ENCODE measurements at regions not wholly inside any gene's neighbourhood (a gene's known extent, or its start where the extent isn't known, plus 50 kb on each side); places are given as distances from the start of the nearest gene placed in this dataset.

- ChIA-PET CTCF (interaction anchor here (0.6 to 1.3 kb wide), 3 partner anchors 28 to 1445 kb away, joined by 4 to 7 read pairs (median 4); no protein-coding TSS in a partner anchor), POLR2A (ENCODE audit: unreplicated experiment) (no interaction called here)
- no TSS peak for BruUV-seq (replicated peaks)
- Histone ChIP-seq H3K27me3 (ENCODE audit: low read length) (no peaks in the 10 kb centered on the region), H3F3A (ENCODE audit: low read length, unreplicated experiment) (no peaks in the 10 kb centered on the region), H3K27ac (ENCODE audit: low read length) (no peak overlapping the region), H3K9ac (ENCODE audit: low read length) (no peak overlapping the region), H3K4me3 (ENCODE audit: low read length) (no peak overlapping the region), H4K20me1 (ENCODE audit: low read length) (no peaks in the 10 kb centered on the region), H3K4me1 (ENCODE audit: insufficient read depth, low read length) (peaks cover 17% of the 10 kb centered on the region), H3K9me2 (replicated peaks; ENCODE audit: low read length) (no peaks in the 10 kb centered on the region), H3K9me3 (ENCODE audit: low read length) (no peaks in the 10 kb centered on the region), H2AFZ (ENCODE audit: low read length) (no peak overlapping the region), H3K36me3 (ENCODE audit: low read depth, low read length) (no peaks in the 10 kb centered on the region), H3K4me2 (ENCODE audit: low read length) (no peak overlapping the region), H3K79me2 (ENCODE audit: low read length) (no peaks in the 10 kb centered on the region)
- no peak for TF ChIP-seq EZH2 (IDR thresholded peaks at IDR 0.05; ENCODE audit: low read length, unreplicated experiment)
- no peak for TF ChIP-seq CTCF (conservative IDR thresholded peaks at IDR 0.05; ENCODE audit: low read depth, low read length)
- TF ChIP-seq EZH2phosphoT487 (IDR thresholded peaks at IDR 0.05; ENCODE audit: borderline replicate concordance, low read length) = no peak
- DNase-seq = no peak
- intact Hi-C loops (cut with micrococcal nuclease) = loop anchor here (1.0 to 10.0 kb wide), 3 partner anchors 71 to 259 kb away; no protein-coding TSS in a partner anchor
- ATAC-seq = no peak
Observed at GRCh38 chr20:40963505-40963845, 65.1 kb upstream of the TOP1 start.

- H3K9me2 ChIP-seq (replicated peaks; ENCODE audit: low read length) = no peaks in the 10 kb centered on the region
- no peaks in the 10 kb centered on the region for H3F3A ChIP-seq (ENCODE audit: low read length, unreplicated experiment)
- ChIA-PET CTCF (no interaction called here), POLR2A (ENCODE audit: unreplicated experiment) (no interaction called here)
- intact Hi-C loops (cut with micrococcal nuclease) = loop anchor here (10.0 kb wide), 1 partner anchor 261 kb away; no protein-coding TSS in a partner anchor
- H3K4me3 ChIP-seq (ENCODE audit: low read length) = no peak overlapping the region
- no peak overlapping the region for H3K9ac ChIP-seq (ENCODE audit: low read length)
- H3K27me3 ChIP-seq (ENCODE audit: low read length) = no peaks in the 10 kb centered on the region
- no peak overlapping the region for H2AFZ ChIP-seq (ENCODE audit: low read length)
- H4K20me1 ChIP-seq (ENCODE audit: low read length) = no peaks in the 10 kb centered on the region
- no peaks in the 10 kb centered on the region for H3K79me2 ChIP-seq (ENCODE audit: low read length)
- no peak overlapping the region for H3K4me2 ChIP-seq (ENCODE audit: low read length)
- TF ChIP-seq EZH2phosphoT487 (IDR thresholded peaks at IDR 0.05; ENCODE audit: borderline replicate concordance, low read length) (no peak), CTCF (conservative IDR thresholded peaks at IDR 0.05; ENCODE audit: low read depth, low read length) (no peak), EZH2 (IDR thresholded peaks at IDR 0.05; ENCODE audit: low read length, unreplicated experiment) (no peak)
- no peak overlapping the region for H3K27ac ChIP-seq (ENCODE audit: low read length)
- ATAC-seq = no peak
- DNase-seq = no peak
- H3K36me3 ChIP-seq (ENCODE audit: low read depth, low read length) = no peaks in the 10 kb centered on the region
- H3K9me3 ChIP-seq (ENCODE audit: low read length) = no peaks in the 10 kb centered on the region
- H3K4me1 ChIP-seq (ENCODE audit: insufficient read depth, low read length) = peaks cover 11% of the 10 kb centered on the region
- no TSS peak for BruUV-seq (replicated peaks)
Observed at GRCh38 chr20:40965671-40966070, 63.0 kb upstream of the TOP1 start.

- no peaks in the 10 kb centered on the region for H3K9me2 ChIP-seq (replicated peaks; ENCODE audit: low read length)
- no peaks in the 10 kb centered on the region for H3K9me3 ChIP-seq (ENCODE audit: low read length)
- TF ChIP-seq EZH2 (IDR thresholded peaks at IDR 0.05; ENCODE audit: low read length, unreplicated experiment) = no peak
- TF ChIP-seq CTCF (conservative IDR thresholded peaks at IDR 0.05; ENCODE audit: low read depth, low read length) = peak; percentile 59
- H3K4me1 ChIP-seq (ENCODE audit: insufficient read depth, low read length) = peaks cover 10% of the 10 kb centered on the region
- no peaks in the 10 kb centered on the region for H3K27me3 ChIP-seq (ENCODE audit: low read length)
- H3K4me3 ChIP-seq (ENCODE audit: low read length) = no peak overlapping the region
- ChIA-PET POLR2A (ENCODE audit: unreplicated experiment) (no interaction called here), CTCF (interaction anchor here (1.1 kb wide), 1 partner anchor 153 kb away, joined by 5 read pairs; no protein-coding TSS in a partner anchor)
- no peak overlapping the region for H3K27ac ChIP-seq (ENCODE audit: low read length)
- no peaks in the 10 kb centered on the region for H3F3A ChIP-seq (ENCODE audit: low read length, unreplicated experiment)
- no TSS peak for BruUV-seq (replicated peaks)
- H3K36me3 ChIP-seq (ENCODE audit: low read depth, low read length) = no peaks in the 10 kb centered on the region
- peak; percentile 28 for DNase-seq
- H3K4me2 ChIP-seq (ENCODE audit: low read length) = no peak overlapping the region
- intact Hi-C loops (cut with micrococcal nuclease) = loop anchor here (10.0 kb wide), 1 partner anchor 261 kb away; no protein-coding TSS in a partner anchor
- H3K9ac ChIP-seq (ENCODE audit: low read length) = no peak overlapping the region
- H4K20me1 ChIP-seq (ENCODE audit: low read length) = no peaks in the 10 kb centered on the region
- ATAC-seq = no peak
- H2AFZ ChIP-seq (ENCODE audit: low read length) = no peak overlapping the region
- no peaks in the 10 kb centered on the region for H3K79me2 ChIP-seq (ENCODE audit: low read length)
Observed at GRCh38 chr20:40966103-40966502, 62.5 kb upstream of the TOP1 start.
